Neural progenitor cell (in vitro differentiated cells): ENCODE measurements at regions not wholly inside any gene's neighbourhood (a gene's known extent, or its start where the extent isn't known, plus 50 kb on each side); places are given as distances from the start of the nearest gene placed in this dataset.

ENCODE experiments used
- CTCF ChIP-seq: fragments of 200-600 bp; sonication (generic); IDR thresholded peaks from 2 replicates; pipeline ENCODE4 v1.5.1; 2017; ENCODE audit warnings: antibody characterized with exemption, mild to moderate bottlenecking
- EZH2 ChIP-seq: fragments of 200-600 bp; sonication (generic); IDR thresholded peaks from 2 replicates; pipeline ENCODE4 v1.6.1; 2017; ENCODE audit warnings: antibody characterized with exemption, mild to moderate bottlenecking, moderate library complexity
- EZH2phosphoT487 ChIP-seq: fragments of 200-600 bp; sonication (generic); IDR thresholded peaks from 2 replicates; pipeline ENCODE4 v1.6.1; 2017; ENCODE audit warnings: antibody characterized with exemption

- no peak for TF ChIP-seq EZH2
- TF ChIP-seq EZH2phosphoT487: no peak
- TF ChIP-seq CTCF: no peak
These were observed 151.2 kb downstream of the SERPINI1 start for GRCh38 chr3:167886690-167887089.
